Tibial nerve (tissue), 4 donors: ENCODE measurements at regions not wholly inside any gene's neighbourhood (a gene's known extent, or its start where the extent isn't known, plus 50 kb on each side); places are given as distances from the start of the nearest gene placed in this dataset.

ENCODE experiments used
- CTCF ChIP-seq, 5 experiments: fragments of 200-600 bp in 3 of 5; fragments of 450-650 bp in 2 of 5; sonication (generic) in 3 of 5; IDR thresholded peaks; one replicate each; pipeline ENCODE4 v1.5.1; 2016 to 2019; ENCODE audit warnings: antibody characterized with exemption in 5 of 5, mild to moderate bottlenecking in 3 of 5, moderate library complexity in 2 of 5
- EP300 ChIP-seq, 2 donors: sonication (generic); formaldehyde crosslinking; IDR thresholded peaks; one replicate each; pipeline ENCODE4 v1.6.1; 2017; ENCODE audit warnings: antibody characterized with exemption in 2 of 2, mild to moderate bottlenecking in 1 of 2
- POLR2A ChIP-seq, 2 donors: fragments of 450-650 bp; IDR thresholded peaks; one replicate each; pipeline ENCODE4 v1.6.1; 2017; ENCODE audit warnings: antibody characterized with exemption in 2 of 2, mild to moderate bottlenecking in 2 of 2, moderate library complexity in 2 of 2

- TF ChIP-seq CTCF (IDR thresholded peaks at IDR 0.05): no peak
- no peak for TF ChIP-seq POLR2A (IDR thresholded peaks at IDR 0.05)
- TF ChIP-seq EP300 (IDR thresholded peaks at IDR 0.05): no peak
Observed at GRCh38 chr5:117110548-117110947, 535.9 kb upstream of the SEMA6A start.
